Smooth muscle cell (in vitro differentiated cells): ENCODE measurements at regions not wholly inside any gene's neighbourhood (a gene's known extent, or its start where the extent isn't known, plus 50 kb on each side); places are given as distances from the start of the nearest gene placed in this dataset.
"Not testable (repeated sequence)": the region's sequence is repeated elsewhere in the genome, so short reads cannot be mapped to it uniquely, and the experiment has no call there.

Experiments used
- DNase-seq: peaks from one replicate; lab custom pipeline; 2025; ENCODE audit not compliant: unreplicated experiment; lab: John Stamatoyannopoulos, UW
- H2AFZ ChIP-seq: fragments of 200-600 bp; sonication (generic); 2 replicates; pipeline ENCODE4 v1.6.0; 2016; ENCODE audit warnings: antibody characterized with exemption, low read depth, mild to moderate bottlenecking
- H3F3A ChIP-seq: fragments of 200-600 bp; sonication (generic); 2 replicates; pipeline ENCODE4 v1.6.0; 2017; ENCODE audit warnings: antibody characterized with exemption, low read depth
- H3K27ac ChIP-seq: fragments of 200-600 bp; sonication (generic); 2 replicates; pipeline ENCODE4 v1.5.1; 2016; ENCODE audit warnings: low read depth, mild to moderate bottlenecking
- H3K27me3 ChIP-seq: fragments of 200-600 bp; sonication (generic); 2 replicates; pipeline ENCODE4 v1.6.1; 2016; ENCODE audit warnings: low read depth, mild to moderate bottlenecking
- H3K36me3 ChIP-seq: fragments of 200-600 bp; sonication (generic); 2 replicates; pipeline ENCODE4 v1.5.1; 2016; ENCODE audit warnings: low read depth
- H3K4me1 ChIP-seq: fragments of 200-600 bp; sonication (generic); 2 replicates; pipeline ENCODE4 v1.5.1; 2016; ENCODE audit warnings: low read depth
- H3K4me2 ChIP-seq: fragments of 200-600 bp; sonication (generic); 2 replicates; pipeline ENCODE4 v1.6.0; 2016; ENCODE audit warnings: mild to moderate bottlenecking
- H3K4me3 ChIP-seq: fragments of 200-600 bp; sonication (generic); 2 replicates; pipeline ENCODE4 v1.5.1; 2016; ENCODE audit warnings: mild to moderate bottlenecking
- H3K79me2 ChIP-seq: fragments of 200-600 bp; sonication (generic); 2 replicates; pipeline ENCODE4 v1.6.0; 2016; ENCODE audit warnings: low read depth, mild to moderate bottlenecking
- H3K9ac ChIP-seq: fragments of 200-600 bp; sonication (generic); 2 replicates; pipeline ENCODE4 v1.6.0; 2016; ENCODE audit warnings: low read depth
- H3K9me3 ChIP-seq: fragments of 200-600 bp; sonication (generic); replicated peaks from 2 replicates; pipeline ENCODE4 v1.5.1; 2016; ENCODE audit warnings: low read depth
- H4K20me1 ChIP-seq: fragments of 200-600 bp; sonication (generic); 2 replicates; pipeline ENCODE4 v1.6.0; 2016; ENCODE audit warnings: low read depth
- WGBS: methylation state at CpG from one replicate; pipeline ENCODE4 v1.1.7; 2016; ENCODE audit warnings: low lambda C conversion rate; 5-methylcytosine and 5-hydroxymethylcytosine counted together
- TF ChIP-seq, protein P1 (sequence below): fragments of 200-600 bp; sonication (generic); IDR thresholded peaks from 2 replicates; pipeline ENCODE4 v1.5.1; 2017; ENCODE audit warnings: borderline replicate concordance, mild to moderate bottlenecking, antibody characterized with exemption; ENCODE audit not compliant: insufficient read depth, poor library complexity, severe bottlenecking

GRCh38 chr13:34179481-34179880 lies 361.5 kb downstream of the RFC3 start:
- Histone ChIP-seq H3K36me3 (no peaks in the 10 kb centered on the region), H3K4me2 (no peak overlapping the region), H3K4me3 (no peak overlapping the region), H3K79me2 (no peaks in the 10 kb centered on the region), H3K27me3 (no peaks in the 10 kb centered on the region), H3K27ac (no peak overlapping the region), H4K20me1 (no peaks in the 10 kb centered on the region), H3K9ac (no peak overlapping the region), H3K4me1 (peaks cover 10% of the 10 kb centered on the region), H2AFZ (no peak overlapping the region), H3K9me3 (no peaks in the 10 kb centered on the region), H3F3A (no peaks in the 10 kb centered on the region)
- WGBS, result 21% methylated on average over 1 of the region's 1 CpG
- TF ChIP-seq, protein P1, sequence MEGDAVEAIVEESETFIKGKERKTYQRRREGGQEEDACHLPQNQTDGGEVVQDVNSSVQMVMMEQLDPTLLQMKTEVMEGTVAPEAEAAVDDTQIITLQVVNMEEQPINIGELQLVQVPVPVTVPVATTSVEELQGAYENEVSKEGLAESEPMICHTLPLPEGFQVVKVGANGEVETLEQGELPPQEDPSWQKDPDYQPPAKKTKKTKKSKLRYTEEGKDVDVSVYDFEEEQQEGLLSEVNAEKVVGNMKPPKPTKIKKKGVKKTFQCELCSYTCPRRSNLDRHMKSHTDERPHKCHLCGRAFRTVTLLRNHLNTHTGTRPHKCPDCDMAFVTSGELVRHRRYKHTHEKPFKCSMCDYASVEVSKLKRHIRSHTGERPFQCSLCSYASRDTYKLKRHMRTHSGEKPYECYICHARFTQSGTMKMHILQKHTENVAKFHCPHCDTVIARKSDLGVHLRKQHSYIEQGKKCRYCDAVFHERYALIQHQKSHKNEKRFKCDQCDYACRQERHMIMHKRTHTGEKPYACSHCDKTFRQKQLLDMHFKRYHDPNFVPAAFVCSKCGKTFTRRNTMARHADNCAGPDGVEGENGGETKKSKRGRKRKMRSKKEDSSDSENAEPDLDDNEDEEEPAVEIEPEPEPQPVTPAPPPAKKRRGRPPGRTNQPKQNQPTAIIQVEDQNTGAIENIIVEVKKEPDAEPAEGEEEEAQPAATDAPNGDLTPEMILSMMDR, result no peak
- DNase-seq, result no peak

DNA sequence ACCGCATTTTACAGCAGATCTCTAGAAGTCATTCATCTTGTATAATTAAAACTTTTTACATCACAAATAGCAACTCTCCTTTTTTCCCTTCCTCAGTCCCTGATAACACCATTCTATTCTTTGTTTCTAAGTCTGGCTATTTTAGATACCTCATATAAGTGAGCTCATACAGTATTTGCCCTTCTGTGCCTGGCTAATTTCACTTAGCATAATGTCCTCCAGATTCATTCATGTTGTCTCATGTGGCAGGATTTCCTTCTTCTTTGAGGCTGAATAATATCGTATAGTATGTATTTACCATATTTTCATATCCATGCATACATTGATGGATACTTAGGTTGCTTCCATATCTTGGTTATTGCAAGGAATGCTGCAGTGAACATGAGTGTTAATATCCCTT lies 362.0 kb downstream of the RFC3 start:
- Histone ChIP-seq H3K27ac (no peak overlapping the region), H3K4me2 (no peak overlapping the region), H2AFZ (no peak overlapping the region), H3K36me3 (no peaks in the 10 kb centered on the region), H3K4me3 (no peak overlapping the region), H3K9ac (no peak overlapping the region), H4K20me1 (no peaks in the 10 kb centered on the region), H3K9me3 (no peaks in the 10 kb centered on the region), H3F3A (no peaks in the 10 kb centered on the region), H3K27me3 (no peaks in the 10 kb centered on the region), H3K4me1 (peaks cover 10% of the 10 kb centered on the region), H3K79me2 (no peaks in the 10 kb centered on the region)
- WGBS, result 76% methylated on average over 2 of the region's 2 CpGs
- DNase-seq, result no peak
- TF ChIP-seq, protein P1, result no peak

DNA sequence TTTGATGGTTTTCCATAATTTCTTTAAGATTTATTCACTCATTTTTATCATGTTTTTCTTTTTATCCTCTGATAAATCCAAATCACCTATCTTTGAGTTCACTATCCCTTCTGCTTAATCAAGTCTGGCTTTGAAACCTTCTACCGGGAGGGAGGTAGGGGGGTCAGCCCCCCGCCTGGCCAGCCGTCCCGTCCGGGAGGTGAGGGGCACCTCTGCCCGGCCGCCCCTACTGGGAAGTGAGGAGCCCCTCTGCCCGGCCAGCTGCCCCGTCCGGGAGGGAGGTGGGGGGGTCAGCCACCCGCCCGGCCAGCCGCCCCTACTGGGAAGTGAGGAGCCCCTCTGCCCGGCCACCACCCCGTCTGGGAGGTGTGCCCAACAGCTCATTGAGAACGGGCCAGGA lies 363.3 kb downstream of the RFC3 start:
- H3K27ac ChIP-seq, H4K20me1 ChIP-seq, H3K36me3 ChIP-seq, H3K4me2 ChIP-seq, H3K4me3 ChIP-seq, H2AFZ ChIP-seq, H3K27me3 ChIP-seq, H3K9ac ChIP-seq, DNase-seq, H3K4me1 ChIP-seq, H3K79me2 ChIP-seq, H3K9me3 ChIP-seq, H3F3A ChIP-seq: not testable (repeated sequence)
- 91% methylated on average over 16 of the region's 16 CpGs for WGBS

DNA sequence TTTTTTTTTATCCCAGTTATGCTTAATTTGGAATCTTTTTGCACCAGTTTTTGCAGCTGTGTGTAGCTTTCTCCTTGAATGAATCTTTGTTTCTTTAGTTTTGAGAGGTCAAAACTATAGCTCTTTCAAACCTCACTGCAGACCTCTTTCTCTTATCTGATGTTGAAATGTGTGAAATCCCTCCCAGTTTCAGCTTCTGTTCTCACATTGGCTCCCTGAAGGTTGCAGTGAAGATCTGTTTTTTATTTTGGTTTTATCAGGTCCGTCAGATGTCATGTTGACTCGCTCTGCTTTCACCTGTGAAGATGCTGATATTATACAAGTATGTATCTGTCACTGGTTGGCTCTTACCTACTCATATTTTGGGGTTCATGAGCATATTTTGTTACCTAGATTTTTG lies 372.0 kb downstream of the RFC3 start:
- no peaks in the 10 kb centered on the region for H3K27me3 ChIP-seq
- no peak for DNase-seq
- no peaks in the 10 kb centered on the region for H3K4me1 ChIP-seq
- H3K9me3 ChIP-seq, result no peaks in the 10 kb centered on the region
- no peaks in the 10 kb centered on the region for H3F3A ChIP-seq
- no peaks in the 10 kb centered on the region for H4K20me1 ChIP-seq
- no peaks in the 10 kb centered on the region for H3K79me2 ChIP-seq
- H3K36me3 ChIP-seq, result no peaks in the 10 kb centered on the region
- no peak overlapping the region for H2AFZ ChIP-seq
- H3K4me2 ChIP-seq, result no peak overlapping the region
- no peak overlapping the region for H3K4me3 ChIP-seq
- WGBS, result 72% methylated on average over 2 of the region's 2 CpGs
- no peak overlapping the region for H3K9ac ChIP-seq
- no peak overlapping the region for H3K27ac ChIP-seq
- TF ChIP-seq, protein P1, result no peak
